GM21390 (cell line): ENCODE measurements at regions not wholly inside any gene's neighbourhood (a gene's known extent, or its start where the extent isn't known, plus 50 kb on each side); places are given as distances from the start of the nearest gene placed in this dataset.
"Not testable (repeated sequence)": the region's sequence is repeated elsewhere in the genome, so short reads cannot be mapped to it uniquely, and the experiment has no call there.

Experiments used
- ATAC-seq: cut with Tn5 transposase; IDR thresholded peaks from one replicate; pipeline ENCODE4 v1.9.1; 2021; ENCODE audit not compliant: unreplicated experiment

- no peak for ATAC-seq
Observed at GRCh38 chr1:222012816-222013215, 270.9 kb upstream of the DUSP10 start.

- no peak for ATAC-seq
Observed at GRCh38 chr1:222010306-222010705, 268.4 kb upstream of the DUSP10 start.

- ATAC-seq = peak; percentile 76
Observed at GRCh38 chr1:222009105-222009730, 267.3 kb upstream of the DUSP10 start.

- ATAC-seq = no peak
Observed at GRCh38 chr1:222006715-222007114, 264.8 kb upstream of the DUSP10 start.

- no peak for ATAC-seq
Observed at GRCh38 chr1:222004784-222005183, 262.9 kb upstream of the DUSP10 start.

GRCh38 chr1:222004034-222004433 lies 262.1 kb upstream of the DUSP10 start:
- no peak for ATAC-seq

GRCh38 chr1:222002503-222002902 lies 260.6 kb upstream of the DUSP10 start:
- ATAC-seq = no peak

GRCh38 chr1:222000131-222000530 lies 258.2 kb upstream of the DUSP10 start:
- no peak for ATAC-seq

GRCh38 chr1:221998781-221999180 lies 256.9 kb upstream of the DUSP10 start:
- no peak for ATAC-seq

GRCh38 chr1:221998186-221998612 lies 256.3 kb upstream of the DUSP10 start:
- no peak for ATAC-seq

- not testable (repeated sequence) for ATAC-seq
Observed at GRCh38 chr1:221997012-221997411, 255.1 kb upstream of the DUSP10 start.

- ATAC-seq = no peak
Observed at GRCh38 chr1:221994939-221995338, 253.1 kb upstream of the DUSP10 start.

- ATAC-seq = peak; percentile 63
Observed at GRCh38 chr1:221994274-221994698, 252.4 kb upstream of the DUSP10 start.

- ATAC-seq = no peak
Observed at GRCh38 chr1:221993444-221993948, 251.6 kb upstream of the DUSP10 start.

GRCh38 chr1:221992427-221992826 lies 250.5 kb upstream of the DUSP10 start:
- peak; percentile 35 for ATAC-seq

- ATAC-seq = no peak
Observed at GRCh38 chr1:221991221-221991620, 249.3 kb upstream of the DUSP10 start.

- ATAC-seq = no peak
Observed at GRCh38 chr1:221989741-221990140, 247.9 kb upstream of the DUSP10 start.

- ATAC-seq = no peak
Observed at GRCh38 chr1:221988829-221989228, 246.9 kb upstream of the DUSP10 start.

- ATAC-seq = no peak
Observed at GRCh38 chr1:221987860-221988520, 246.1 kb upstream of the DUSP10 start.

GRCh38 chr1:221983444-221983843 lies 241.6 kb upstream of the DUSP10 start:
- no peak for ATAC-seq

- ATAC-seq = no peak
Observed at GRCh38 chr1:221981461-221981860, 239.6 kb upstream of the DUSP10 start.

- no peak for ATAC-seq
Observed at GRCh38 chr1:221979444-221980032, 237.6 kb upstream of the DUSP10 start.
